ENCODE measurements at regions not wholly inside any gene's neighbourhood (a gene's known extent, or its start where the extent isn't known, plus 50 kb on each side); places are given as distances from the start of the nearest gene placed in this dataset.

DNA sequence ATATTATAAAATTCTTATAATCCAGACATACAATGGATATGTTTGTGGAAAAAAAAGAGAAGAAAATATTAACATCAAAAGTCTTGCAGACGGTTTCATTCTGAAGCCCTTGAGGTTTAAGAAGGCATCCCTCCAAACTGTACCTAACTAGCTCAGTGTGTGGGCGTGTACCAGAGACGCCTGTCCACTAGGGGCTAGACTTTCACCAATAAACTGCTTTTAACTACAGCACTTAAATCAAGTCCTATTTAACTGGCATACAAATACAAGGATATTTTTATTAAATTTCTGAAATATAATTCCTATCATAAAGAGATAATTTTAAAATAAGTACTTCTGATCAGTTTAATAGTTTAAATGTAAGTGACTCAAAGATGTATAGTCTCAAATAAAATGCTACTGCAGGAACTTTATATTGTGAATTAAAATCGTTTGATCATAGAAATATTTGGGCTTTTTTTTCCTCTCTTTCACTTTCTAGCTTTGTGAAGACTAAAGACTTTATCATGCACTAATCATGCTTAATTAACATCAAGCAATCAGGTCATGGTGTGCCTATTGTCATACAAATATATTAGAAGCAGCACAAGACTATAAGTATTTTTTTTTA, 437.7 kb downstream of the SATB2 start:
- DNase-seq, result peak; percentile 72

DNA sequence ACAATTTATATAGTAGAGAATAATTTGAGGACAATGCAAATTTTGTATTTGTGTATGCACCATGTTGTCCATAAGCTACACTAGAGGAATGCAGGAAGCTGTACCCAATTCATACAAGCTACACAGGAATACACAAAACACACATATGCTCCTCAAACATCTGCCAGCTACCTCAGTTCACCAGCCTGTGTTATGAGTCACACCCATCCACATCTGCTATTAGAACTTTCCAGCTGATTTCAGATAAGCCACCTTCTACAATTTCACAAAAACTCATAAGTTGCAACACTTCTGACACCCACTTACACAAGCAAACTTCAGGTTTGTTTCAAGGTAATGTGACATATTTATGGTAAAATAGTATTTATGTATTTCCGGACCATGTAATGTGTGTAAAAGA, 438.9 kb downstream of the SATB2 start:
- no peak for DNase-seq

DNA sequence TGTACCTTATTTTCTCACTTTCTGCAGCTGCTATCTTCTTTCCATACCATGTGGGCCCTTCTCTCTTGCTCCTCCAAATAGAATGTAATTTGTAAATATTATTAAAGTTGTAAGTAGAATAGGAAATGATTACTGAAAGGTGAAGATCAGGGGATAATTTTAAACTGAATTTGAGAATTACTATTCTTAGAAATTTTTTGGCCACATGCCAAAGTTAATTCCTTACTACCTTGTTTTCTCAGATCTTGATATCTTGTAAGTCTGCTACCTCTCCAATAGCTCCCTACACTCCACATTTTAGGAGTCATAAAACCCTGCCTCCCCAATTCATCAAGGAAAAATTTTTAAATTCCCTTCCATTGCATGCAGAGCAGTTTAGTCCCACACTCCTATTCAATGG, 442.7 kb downstream of the SATB2 start:
- DNase-seq, result no peak

DNA sequence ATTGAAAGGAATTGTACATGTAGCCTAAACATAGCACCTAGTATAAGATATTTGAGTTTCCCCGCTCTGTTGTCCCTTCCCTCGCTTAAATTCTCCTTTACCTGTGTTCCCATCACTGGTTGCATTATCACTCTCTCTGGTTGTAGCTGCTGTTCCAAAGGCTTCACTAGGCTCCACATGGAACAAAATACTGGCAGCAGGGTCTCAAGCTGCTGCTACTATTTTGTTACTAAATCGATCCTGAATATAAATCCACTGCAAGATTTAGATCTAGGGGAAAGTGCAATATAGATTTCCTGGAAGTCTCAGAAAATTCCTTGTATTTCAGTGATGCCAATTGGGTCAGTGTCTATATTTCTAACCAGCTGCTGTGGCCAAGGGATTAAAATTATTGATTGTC, 443.5 kb downstream of the SATB2 start:
- no peak for DNase-seq

DNA sequence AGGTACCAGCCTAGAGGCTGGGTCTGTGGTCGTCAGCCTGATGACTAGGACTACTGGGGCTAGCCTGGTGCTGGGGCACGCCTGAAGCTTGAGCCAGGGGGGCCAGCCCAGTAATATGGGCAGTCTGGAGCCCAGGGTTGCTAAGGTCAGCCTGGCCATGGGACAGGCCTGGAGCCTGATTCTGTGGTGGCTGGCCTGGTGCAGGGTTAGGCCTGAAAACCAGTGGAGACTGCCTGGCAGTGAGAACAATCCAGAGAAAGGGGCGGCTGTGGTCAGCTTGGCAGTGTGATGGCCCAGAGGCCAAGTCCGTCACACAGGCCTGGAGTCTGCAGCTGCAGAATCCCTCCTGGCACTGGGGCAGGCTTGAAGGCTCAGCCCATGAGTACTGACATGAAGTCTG, 445.8 kb downstream of the SATB2 start:
- DNase-seq, result no peak

DNA sequence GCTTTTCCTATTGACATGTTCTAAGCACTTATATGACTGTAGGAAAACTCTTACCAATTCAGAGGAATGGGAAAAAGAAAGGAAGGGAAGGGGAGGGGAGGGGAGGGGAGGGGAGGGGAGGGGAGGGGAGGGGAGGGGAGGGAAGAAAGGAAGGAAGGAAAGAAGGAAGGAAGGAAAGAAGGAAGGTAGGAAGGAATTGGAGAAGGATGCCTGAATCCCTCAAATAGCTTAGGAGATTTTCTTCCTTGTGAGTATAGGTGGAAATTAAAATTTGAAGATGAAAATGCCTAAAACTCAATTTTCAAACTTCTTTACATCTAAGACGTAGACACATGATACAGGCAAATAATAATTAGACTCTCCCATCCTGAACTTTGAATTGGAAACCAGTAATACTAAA, 463.1 kb downstream of the SATB2 start:
- no peak for DNase-seq

DNA sequence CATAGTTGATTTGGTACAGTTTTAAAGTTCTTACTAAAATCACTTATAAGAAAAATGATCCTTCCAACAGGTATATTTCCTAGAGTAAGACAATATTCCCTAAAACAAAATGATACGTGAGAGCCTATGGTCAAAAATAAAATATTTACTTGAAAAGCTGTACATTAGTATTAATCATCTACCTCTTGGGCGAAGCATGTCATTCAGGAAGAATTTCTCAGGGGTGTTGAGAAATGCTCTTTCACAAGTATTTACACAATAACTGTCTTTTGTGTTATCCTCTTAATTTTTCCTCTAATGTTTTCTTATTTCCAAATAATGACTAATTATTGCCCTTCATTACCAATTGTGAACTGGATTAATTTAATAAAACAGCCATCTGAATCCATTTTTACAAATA, 466.3 kb downstream of the SATB2 start:
- no peak for DNase-seq

DNA sequence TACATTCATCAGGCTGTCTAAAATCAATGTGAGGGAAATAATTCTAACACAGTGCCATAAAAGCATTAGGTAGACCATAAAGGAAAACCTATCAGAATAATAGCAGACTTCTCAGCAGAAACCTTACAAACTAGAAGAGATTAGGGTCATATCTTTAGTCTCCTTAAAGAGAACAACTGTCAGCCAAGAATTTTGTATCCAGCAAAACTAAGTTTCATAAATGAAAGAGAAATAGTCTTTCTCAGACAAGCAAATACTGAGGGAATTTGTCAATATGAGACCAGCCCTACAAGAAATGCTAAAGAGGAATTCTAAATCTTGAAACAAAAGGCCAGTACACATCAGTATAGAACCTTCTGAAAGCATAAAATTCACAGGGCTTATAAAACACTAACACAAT, 482.0 kb downstream of the SATB2 start:
- DNase-seq, result peak; percentile 8

DNA sequence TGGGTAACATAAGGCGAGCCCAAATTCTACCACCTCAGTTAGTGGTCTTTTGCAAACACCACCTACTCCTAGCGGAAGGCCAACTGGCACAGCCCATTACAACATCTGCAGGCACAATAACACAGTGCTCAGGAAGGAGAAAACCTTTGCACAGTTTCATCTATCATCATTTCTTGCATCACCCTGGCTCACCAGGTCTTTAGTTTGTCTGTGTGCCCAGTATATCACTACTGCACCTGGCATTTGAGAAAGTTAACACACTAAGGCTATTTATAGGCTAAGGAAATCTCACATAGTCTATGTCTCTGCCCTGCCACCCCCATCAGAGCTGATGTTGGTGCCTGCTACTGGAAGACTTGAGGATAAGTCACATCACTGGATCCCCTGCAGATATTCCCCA, 484.0 kb downstream of the SATB2 start:
- DNase-seq, result no peak

DNA sequence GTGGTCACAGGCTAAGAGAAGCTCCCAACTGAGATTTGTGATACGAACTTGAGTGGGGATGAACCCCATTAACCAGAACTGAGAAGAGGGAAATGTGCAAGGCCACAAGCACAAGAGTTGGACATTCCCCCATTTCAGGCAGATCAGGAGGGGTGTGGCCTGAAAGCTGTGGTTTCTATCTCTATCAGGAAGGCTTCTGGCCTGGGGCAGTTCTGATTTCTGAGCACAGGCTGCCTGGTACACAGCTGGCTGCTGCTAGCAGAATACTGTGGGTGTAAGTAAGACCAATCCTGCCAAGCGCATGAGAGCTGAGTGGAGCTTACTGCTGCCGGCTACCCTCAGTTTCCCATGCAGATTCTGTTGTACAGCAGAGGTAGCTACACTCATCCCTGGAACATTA, 484.6 kb downstream of the SATB2 start:
- peak; percentile 48 for DNase-seq

DNA sequence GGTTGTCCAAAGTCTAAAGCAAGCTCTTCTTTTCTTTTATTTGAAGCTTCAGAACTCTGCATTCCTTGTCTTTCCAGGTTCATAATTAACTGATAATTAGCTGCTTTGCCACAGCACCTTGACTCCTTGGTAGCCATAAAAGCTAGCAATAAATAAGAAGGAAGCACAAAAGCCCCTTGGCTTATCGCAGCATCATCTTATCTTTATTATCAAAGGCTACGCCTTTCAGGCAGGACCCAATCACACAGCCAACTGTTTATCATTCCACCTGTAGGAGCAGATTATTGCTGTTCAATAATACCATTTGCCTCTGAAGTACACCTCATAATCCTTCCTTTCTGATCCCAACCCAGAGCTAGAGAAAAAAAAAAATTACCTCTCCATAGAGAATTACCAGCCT, 489.2 kb downstream of the SATB2 start:
- DNase-seq, result no peak

DNA sequence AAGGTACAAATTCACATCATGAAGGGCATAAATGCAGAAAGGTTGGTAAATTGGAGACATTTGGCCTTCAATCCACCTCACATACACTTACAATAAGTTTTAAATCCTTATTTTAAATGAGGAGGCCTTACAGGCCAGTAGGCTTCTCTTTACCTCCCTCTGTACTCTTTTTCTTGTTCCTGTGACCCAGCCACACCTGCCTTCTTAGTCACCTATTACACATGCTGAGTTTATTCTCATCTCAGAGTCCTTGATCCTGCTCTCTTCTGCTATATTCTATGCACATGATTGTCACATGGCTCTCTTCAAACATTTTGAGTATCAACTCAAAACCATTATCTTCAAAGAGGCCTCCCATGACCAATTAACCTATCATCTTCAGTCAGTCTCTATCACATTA, 491.5 kb downstream of the SATB2 start:
- DNase-seq, result no peak

DNA sequence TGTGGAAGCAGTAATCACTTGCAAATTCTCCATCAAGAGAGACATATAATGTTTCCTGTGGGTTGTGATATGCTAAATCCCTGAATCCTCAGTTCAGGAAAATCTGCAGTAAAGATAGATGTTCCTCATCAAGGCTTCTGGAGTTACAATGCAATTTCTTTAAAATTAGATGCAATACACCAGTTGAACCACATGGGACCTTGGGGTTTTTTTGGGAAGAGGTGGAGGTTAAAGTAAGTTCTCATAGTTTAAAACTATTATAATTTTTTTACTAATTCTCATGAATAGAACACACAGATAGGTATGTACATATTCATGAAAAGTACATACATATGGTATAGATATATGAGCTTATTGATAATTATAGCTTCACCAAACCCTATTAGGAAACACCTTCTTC, 496.2 kb downstream of the SATB2 start:
- no peak for DNase-seq

DNA sequence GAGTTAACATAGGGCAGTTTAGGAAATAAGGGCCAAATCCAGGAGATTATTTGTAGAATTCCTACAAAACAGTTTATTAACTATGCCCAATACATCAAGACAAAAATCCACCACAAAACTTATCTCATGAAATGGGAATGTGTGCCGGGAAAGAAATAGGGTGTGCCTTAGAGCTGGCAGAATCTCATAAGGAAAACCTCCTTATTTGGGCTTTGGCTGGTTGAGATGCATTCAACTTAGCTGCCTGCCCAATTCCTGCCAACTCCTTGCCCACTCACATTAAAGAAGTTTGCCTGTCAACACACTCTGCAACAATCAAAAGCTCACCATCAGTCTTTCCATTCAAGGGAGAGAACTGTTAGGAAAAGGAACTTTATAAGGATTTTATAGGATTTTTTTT, 500.6 kb downstream of the SATB2 start:
- no peak for DNase-seq

DNA sequence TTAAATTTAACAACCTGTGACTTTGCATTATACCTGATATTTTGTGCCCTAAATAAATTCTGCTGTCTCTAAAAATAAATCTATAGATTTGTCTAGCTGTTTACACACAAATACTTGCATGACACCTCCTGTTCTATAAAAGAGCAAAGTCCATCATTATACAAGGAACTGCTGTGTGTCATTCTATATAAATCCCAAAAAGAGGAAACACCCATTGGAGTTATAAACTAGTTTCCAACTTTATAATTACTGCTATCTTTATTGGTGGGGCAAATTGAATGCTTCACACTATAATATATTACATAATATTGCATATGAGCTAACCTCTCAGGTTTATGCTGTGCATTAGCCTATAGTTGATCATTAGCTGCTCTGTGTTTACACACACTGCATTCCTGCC, 504.4 kb downstream of the SATB2 start:
- DNase-seq, result no peak

DNA sequence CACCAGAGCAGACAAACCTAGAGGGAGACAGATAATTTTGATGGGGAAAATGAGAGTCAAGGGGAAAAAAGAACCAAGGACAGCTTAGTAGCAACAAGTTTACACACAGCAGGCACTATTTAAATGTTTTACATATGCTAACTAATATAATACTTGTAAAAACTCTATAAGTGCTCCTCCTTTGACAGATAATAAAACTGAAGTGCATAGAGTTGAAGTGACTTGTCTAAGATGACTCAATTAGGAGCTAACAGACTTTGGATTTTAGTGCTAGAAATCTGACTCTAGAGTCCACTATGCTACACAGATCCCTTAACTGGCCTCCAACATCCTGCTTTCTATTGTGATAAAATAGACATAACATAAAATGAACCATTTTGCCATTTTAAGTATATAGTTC, 506.9 kb downstream of the SATB2 start:
- no peak for DNase-seq

DNA sequence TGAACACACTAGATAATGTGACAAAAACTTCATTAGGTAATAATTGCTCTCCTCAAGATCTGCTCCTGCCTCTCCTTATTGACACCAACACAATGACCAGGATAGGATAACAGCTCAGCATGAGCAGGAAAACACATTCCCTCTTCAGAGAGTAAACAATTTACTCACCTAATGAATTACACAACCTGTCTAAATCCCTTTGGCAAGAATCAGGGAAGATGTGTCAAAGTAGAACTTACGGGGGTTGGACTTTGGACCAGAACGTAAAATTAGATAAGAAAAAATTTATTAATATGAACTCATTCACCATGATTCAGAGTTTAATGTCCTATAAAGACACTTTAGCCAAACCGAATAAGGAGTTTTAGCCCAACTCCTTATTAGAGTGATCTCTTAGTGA, 512.2 kb downstream of the SATB2 start:
- no peak for DNase-seq

DNA sequence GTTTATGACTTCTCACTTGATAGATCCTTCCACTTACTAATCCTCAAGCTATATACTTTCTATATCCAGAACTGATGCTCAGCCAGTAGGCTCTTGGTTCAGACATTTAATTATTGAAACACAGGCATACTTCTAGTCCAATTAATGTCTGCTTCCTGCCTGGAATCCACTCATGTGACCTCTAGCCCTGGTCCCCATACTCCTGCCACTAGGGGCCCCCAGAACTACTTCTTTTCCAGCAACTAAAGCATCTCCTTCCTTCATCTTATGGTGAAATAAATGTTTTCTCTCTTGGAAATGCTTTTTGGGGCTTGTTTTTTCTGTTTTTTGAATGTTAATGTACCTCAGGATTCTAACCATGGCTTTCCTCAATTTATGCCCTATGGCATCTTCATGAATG, 527.6 kb downstream of the SATB2 start:
- peak; percentile 10 for DNase-seq

DNA sequence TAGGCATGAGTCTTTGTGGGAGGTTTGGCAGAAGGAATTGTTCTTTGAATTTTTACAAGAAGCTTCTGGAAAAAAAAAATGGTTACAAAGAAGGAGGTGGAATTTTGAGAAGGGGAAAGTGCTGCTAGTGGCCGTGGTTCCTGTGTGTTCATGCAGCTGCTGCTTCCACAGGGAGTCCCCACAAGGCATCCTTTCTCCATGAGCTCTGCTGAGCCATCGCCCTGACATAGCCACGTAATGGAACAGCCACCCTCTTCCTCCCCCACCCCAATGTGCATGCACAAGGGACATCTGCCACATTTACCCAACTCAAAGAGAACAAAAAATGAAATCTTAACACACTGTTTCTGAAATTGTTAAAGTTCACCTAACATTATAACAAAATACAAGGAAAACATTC, 529.7 kb downstream of the SATB2 start:
- no peak for DNase-seq

DNA sequence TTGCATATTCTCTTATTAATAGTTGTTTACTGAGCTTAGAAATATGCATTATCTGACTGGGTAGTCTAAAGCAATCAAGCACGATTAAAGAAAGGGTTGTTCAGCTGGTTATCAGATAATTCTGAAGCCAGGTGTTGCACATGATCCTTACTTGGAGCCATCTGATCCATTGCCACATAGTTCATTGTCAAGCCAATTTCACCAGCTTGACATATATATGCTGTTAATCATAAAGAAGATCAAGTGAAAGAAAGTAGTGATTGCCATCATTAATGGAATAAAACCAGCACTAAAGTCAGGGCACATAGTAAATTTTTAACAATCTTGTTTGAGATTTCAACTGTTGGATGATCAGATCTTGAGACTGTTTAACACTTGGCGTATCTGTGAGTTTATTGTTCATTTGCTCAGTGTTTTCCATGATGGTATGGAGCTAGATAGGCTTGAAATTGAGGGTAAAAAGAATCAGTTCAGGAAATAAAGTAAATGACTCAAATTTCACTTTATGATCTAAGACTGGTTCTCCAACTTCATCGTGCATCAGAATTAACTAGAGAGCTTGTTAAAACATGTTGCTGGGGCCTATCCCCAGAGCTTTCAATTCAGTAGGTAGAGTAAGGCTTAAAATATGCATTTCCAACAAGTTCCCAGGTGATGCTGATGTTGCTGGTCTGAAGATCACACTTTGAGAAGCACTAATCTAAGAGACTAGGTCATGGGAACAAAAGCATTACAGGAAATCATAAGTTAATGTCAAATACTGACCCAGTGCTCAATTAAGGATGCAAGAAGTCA, 539.6 kb downstream of the SATB2 start:
- no peak for DNase-seq

DNA sequence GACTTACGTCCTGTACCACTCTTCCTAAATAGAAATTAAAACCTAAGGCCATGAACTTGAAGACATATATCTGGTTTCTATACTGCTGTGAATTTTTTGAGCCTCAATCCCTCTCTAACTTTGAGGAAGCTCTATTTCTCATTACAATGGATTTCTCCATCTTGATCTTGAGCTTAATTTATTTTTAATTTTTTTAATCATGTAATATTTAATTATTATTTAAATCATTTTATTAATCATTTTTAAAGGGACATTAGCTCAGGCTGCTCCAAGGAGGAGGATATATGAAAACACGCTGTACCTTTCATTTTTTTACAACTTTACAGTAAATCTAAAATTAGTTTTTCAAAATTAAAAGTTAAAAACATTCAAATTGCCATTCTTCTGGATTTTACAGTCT, 540.5 kb downstream of the SATB2 start:
- DNase-seq, result no peak

DNA sequence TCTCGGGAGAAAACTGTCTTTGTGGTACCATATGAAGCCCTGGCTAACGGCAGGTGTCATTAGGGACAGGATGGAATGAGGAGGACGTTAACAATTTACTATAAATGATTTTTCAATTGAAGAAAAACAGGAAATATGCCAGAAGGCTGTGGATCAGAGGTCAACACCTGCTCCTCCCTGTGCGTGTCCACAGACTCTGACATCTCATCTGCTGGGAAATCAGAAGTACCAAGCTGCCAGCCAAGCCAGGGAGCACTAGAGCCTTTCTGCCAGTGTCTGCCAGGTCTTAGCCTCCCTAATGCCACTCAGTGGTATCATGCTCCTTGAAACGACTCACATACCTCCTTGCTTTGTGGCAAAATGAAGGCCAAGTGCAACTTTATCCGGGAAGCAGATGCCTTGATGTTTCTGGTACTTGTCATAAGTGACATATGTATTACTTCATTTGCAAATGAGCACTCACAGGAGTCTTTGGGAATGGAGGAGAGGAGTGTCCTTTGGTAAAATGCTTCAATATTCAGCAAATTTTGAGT, 541.1 kb downstream of the SATB2 start:
- no peak for DNase-seq

DNA sequence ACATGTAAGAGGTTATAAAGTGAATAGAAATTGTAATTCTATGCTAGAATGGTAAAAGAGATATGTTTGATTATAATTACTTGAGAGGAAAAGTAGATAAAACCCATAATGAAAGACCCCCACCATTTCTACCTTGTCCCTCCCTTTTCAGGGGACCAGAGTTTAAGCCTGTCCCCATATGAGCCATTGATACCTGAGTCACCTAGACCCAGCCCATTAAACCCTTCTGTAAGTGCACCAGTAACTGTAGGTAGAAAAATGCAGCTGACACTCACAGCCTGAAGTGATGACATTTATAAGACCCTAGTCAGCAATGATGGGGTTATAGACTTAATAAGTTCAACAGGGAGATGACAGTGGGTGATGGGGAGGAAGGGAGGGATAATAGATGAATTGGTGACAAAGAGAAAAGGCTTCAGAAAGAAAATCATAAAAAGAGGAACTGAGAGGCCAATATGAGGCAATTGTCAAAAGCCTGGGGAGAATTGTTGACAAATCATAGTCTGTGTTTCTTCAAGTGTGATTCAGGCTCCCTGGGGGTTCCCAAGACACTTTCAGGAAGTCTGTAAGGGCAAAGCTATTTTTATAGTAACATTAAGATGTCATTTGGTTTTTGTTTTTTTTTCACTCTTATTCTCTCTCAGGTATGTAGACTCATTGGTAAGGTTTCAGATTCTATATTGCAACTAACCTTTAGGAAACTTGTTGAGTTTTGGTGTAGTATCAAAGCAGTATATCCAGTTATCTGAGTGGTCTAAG, 544.2 kb downstream of the SATB2 start:
- DNase-seq, result peak; percentile 51
